Retinal pigment epithelial cell (primary cell): ENCODE measurements at regions not wholly inside any gene's neighbourhood (a gene's known extent, or its start where the extent isn't known, plus 50 kb on each side); places are given as distances from the start of the nearest gene placed in this dataset.

Experiments used
- DNase-seq: peaks from one replicate; pipeline ENCODE4 v3.0.0-alpha.2; 2010; ENCODE audit warnings: low read depth
- H3K4me3 ChIP-seq: 2 replicates; pipeline ENCODE4 v1.5.1; 2011; ENCODE audit warnings: mild to moderate bottlenecking, low read length, control low read depth, moderate library complexity
- TF ChIP-seq, protein P1 (sequence below): conservative IDR thresholded peaks from 2 replicates; pipeline ENCODE4 v1.5.1; 2011; ENCODE audit warnings: low read depth, low read length, control low read depth, inconsistent platforms

DNA sequence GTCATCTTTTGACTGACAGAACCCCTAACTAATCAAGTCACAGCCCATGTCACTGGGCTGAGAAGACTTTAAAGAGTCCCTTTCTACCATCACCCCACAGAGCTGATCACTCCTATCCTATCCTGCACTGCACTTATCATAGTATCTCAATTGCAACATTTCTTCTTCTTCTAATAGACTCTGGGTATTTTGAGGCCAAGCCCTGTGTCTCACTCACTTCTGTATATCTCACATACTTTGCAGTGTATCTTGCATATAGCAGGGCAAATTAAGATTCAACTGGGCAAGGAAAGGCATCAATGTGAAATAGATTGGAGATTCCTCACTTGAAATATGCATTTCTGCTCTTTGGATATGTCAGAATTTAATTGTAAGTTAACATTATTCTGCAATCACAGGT, 531.5 kb upstream of the SLIT2 start:
- no peak overlapping the region for H3K4me3 ChIP-seq
- DNase-seq, result no peak

DNA sequence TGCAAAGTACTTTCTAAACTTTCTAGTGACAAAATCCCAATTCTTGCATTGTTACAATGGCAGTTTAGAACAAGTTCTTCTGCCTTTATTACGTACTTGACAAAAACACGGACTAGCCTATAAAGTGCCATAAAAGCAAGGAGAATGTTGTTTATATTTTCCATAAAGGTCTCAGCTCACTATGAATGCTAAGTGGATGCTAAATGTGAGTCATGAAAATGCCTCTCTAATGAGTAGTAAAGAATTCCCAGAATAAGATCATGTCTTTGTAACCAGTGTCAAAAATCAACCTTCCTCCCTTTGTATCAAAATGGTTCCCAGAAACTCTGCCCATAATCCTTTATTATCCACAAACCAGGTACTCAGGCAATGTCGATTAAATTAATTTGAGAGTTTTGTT, 539.8 kb upstream of the SLIT2 start:
- H3K4me3 ChIP-seq, result no peak overlapping the region
- TF ChIP-seq, protein P1, sequence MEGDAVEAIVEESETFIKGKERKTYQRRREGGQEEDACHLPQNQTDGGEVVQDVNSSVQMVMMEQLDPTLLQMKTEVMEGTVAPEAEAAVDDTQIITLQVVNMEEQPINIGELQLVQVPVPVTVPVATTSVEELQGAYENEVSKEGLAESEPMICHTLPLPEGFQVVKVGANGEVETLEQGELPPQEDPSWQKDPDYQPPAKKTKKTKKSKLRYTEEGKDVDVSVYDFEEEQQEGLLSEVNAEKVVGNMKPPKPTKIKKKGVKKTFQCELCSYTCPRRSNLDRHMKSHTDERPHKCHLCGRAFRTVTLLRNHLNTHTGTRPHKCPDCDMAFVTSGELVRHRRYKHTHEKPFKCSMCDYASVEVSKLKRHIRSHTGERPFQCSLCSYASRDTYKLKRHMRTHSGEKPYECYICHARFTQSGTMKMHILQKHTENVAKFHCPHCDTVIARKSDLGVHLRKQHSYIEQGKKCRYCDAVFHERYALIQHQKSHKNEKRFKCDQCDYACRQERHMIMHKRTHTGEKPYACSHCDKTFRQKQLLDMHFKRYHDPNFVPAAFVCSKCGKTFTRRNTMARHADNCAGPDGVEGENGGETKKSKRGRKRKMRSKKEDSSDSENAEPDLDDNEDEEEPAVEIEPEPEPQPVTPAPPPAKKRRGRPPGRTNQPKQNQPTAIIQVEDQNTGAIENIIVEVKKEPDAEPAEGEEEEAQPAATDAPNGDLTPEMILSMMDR, result no peak
- DNase-seq, result peak; percentile 18

More for the DNA sequence above, 531.5 kb upstream of the SLIT2 start:
- TF ChIP-seq, protein P1, result no peak

DNA sequence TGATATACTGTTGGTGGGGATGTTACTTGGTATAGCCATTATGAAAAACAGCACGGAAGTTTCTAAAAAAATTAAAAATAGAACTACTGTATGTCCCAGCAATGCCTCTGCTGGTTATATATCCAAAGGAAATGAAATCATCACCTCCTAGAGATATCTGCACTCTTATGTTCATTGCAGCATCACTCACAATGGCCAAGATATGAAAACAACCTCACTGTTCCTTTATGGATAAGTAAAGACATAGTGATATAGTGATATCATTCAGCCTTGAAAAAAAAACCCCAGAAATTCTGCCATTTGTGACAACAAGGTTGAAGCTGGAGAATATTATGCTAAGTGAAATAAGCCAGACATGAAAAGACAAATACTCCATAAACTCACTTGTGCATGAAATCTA, 543.8 kb upstream of the SLIT2 start:
- DNase-seq, result no peak
- TF ChIP-seq, protein P1, result no peak
- H3K4me3 ChIP-seq, result no peak overlapping the region

DNA sequence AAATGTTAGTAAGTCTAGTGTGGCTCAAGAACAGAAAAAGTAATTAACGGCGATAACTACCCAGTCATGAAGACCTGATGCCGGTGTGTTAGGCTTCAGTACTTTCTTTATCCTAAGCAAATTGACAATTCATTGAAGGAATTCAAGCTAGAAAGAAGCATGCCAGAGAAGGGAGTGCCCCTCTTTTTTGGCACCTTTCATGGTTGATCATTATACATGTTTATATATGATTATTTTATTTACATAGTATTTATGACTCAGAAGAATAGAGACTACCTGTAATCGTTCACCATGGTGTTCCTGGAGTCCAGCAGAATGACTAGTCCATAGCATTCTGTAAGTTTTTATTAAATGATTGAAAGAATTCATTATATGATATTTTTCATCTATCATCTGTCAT, 548.3 kb upstream of the SLIT2 start:
- TF ChIP-seq, protein P1, result no peak
- no peak for DNase-seq
- no peak overlapping the region for H3K4me3 ChIP-seq

DNA sequence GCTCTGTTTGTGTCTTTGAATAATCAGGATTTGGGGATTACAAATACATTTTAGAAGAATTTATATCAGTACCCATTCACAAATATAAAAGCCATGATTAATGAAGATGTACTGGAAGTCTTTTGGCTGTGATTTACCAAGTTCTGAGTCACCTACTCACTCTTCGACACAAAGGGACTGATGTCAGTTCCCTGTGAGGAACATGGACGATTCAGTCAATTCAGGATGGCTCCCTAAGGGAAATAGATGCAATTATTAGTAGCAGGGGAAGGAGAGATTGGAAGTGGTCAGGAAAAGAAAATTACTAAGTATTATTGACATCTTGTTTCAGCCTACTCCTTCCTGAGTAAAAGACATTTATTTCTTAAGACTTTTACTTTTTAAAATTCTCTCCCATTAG, 550.7 kb upstream of the SLIT2 start:
- H3K4me3 ChIP-seq, result no peak overlapping the region
- no peak for DNase-seq
- TF ChIP-seq, protein P1, result no peak

DNA sequence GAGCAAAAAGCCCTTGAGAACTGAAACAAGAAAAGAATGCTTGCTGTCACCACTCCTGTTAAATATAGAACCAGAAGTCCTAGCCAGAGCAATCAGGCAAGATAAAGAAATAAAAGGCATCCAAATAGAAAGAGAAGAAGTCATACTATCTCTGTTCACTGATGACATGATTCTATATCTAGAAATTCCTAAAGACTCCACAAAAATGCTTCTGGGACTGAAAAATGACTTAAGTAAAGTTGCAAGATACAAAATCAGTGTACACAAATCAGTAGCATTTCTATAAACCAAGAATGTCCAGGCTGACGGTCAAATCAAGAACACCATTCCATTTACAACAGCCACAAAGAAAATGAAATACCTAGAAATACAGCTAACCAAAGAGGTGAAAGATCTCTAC, 552.7 kb upstream of the SLIT2 start:
- no peak overlapping the region for H3K4me3 ChIP-seq
- TF ChIP-seq, protein P1, result no peak
- DNase-seq, result no peak

DNA sequence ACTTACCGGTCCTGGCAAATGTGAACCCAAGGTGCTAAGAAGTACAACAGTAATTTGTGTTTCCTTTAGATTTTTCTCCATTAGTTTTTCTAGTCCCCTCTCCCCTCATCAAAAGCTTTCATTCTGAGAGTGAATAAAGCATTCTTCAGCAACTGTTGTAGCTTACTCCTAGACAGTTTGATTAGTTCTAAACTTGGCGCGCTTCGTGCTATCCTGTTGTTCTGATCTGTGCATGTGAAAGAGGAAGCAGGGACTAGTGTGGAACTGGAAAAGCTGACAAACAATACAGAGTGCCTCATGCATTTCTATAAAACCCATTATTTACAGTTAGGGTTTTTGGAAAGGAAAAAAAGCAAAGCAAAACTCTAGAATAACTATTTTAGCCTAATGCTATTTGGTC, 556.9 kb upstream of the SLIT2 start:
- TF ChIP-seq, protein P1, result no peak
- no peak for DNase-seq
- H3K4me3 ChIP-seq, result no peak overlapping the region
